IMR-90 (cell line): ENCODE measurements at regions not wholly inside any gene's neighbourhood (a gene's known extent, or its start where the extent isn't known, plus 50 kb on each side); places are given as distances from the start of the nearest gene placed in this dataset.

Experiments used
- ATAC-seq: fragments of 200-7000 bp; cut with Tn5 transposase; 2 replicates; pipeline ENCODE4 v1.9.1; 2020; ENCODE audit warnings: low read depth, mild to moderate bottlenecking, moderate library complexity
- BruUV-seq: library from RNA; stranded (reverse); fragments of 400-500 nt; replicated peaks from 2 replicates; lab custom pipeline; 2021; lab: Mats Ljungman, UMichigan
- CTCF ChIA-PET: fragments of 300-600 bp; formaldehyde crosslinking; extraction: SDS; loops from one replicate; lab custom pipeline; 2021; ENCODE audit warnings: antibody characterized with exemption; lab: Yijun Ruan, JAX
- POLR2A ChIA-PET: fragments of 300-600 bp; sonication (Branson Sonifier 250); formaldehyde crosslinking; loops from one replicate; lab custom pipeline; 2022; ENCODE audit warnings: antibody characterized with exemption; ENCODE audit not compliant: unreplicated experiment; lab: Charles Lee
- DNase-seq: peaks from one replicate; pipeline ENCODE4 v3.0.0; 2013
- H2AFZ ChIP-seq: replicated peaks from 2 replicates; pipeline ENCODE3; 2013; ENCODE audit warnings: low read length, mild to moderate bottlenecking; ENCODE audit not compliant: poor library complexity
- H2AK5ac ChIP-seq: 2 replicates; pipeline ENCODE4 v1.6.1; 2013; ENCODE audit warnings: low read depth, low read length, inconsistent platforms
- H2AK9ac ChIP-seq: replicated peaks from 2 replicates; pipeline ENCODE3; 2013; ENCODE audit warnings: mild to moderate bottlenecking, low read depth, low read length, moderate library complexity; ENCODE audit not compliant: poor library complexity
- H2BK120ac ChIP-seq: 2 replicates; pipeline ENCODE4 v1.6.1; 2013; ENCODE audit warnings: low read depth, low read length, inconsistent platforms
- H2BK15ac ChIP-seq: 3 replicates; pipeline ENCODE4 v1.6.1; 2013; ENCODE audit warnings: low read depth, low read length, inconsistent platforms
- H2BK20ac ChIP-seq: 2 replicates; pipeline ENCODE4 v1.6.1; 2013; ENCODE audit warnings: low read depth, mild to moderate bottlenecking, inconsistent platforms, low read length, moderate library complexity
- H2BK5ac ChIP-seq: 2 replicates; pipeline ENCODE4 v1.6.1; 2013; ENCODE audit warnings: mild to moderate bottlenecking, low read depth, low read length, inconsistent platforms; ENCODE audit not compliant: poor library complexity, severe bottlenecking
- H3K14ac ChIP-seq: replicated peaks from 2 replicates; pipeline ENCODE4 v1.6.1; 2013; ENCODE audit warnings: low read depth, low read length, inconsistent platforms
- H3K18ac ChIP-seq: 2 replicates; pipeline ENCODE4 v1.6.1; 2013; ENCODE audit warnings: low read depth, low read length, control low read depth
- H3K23ac ChIP-seq: 2 replicates; pipeline ENCODE4 v1.6.1; 2013; ENCODE audit warnings: low read depth, low read length, inconsistent platforms
- H3K27ac ChIP-seq: 2 replicates; pipeline ENCODE4 v1.5.1; 2013; ENCODE audit warnings: mild to moderate bottlenecking, control low read depth, low read length; ENCODE audit not compliant: insufficient read depth
- H3K27me3 ChIP-seq: 2 replicates; pipeline ENCODE4 v1.6.1; 2013; ENCODE audit warnings: low read length; ENCODE audit not compliant: control insufficient read depth, insufficient read depth
- H3K36me3 ChIP-seq: 2 replicates; pipeline ENCODE4 v1.6.1; 2013; ENCODE audit warnings: low read length, mixed read lengths; ENCODE audit not compliant: control insufficient read depth, insufficient read depth
- H3K4ac ChIP-seq: 2 replicates; pipeline ENCODE4 v1.6.1; 2013; ENCODE audit warnings: low read depth, low read length, inconsistent platforms
- H3K4me1 ChIP-seq: 2 replicates; pipeline ENCODE4 v1.6.1; 2013; ENCODE audit warnings: low read length, mixed read lengths; ENCODE audit not compliant: control insufficient read depth, insufficient read depth
- H3K4me2 ChIP-seq: 2 replicates; pipeline ENCODE4 v1.6.1; 2013; ENCODE audit warnings: low read depth, mild to moderate bottlenecking, control low read depth, low read length, moderate library complexity
- H3K4me3 ChIP-seq: 2 replicates; pipeline ENCODE4 v1.5.1; 2013; ENCODE audit warnings: low read depth, mild to moderate bottlenecking, control low read depth, low read length, moderate library complexity; ENCODE audit not compliant: insufficient read depth
- H3K56ac ChIP-seq: 2 replicates; pipeline ENCODE4 v1.6.1; 2013; ENCODE audit warnings: low read length, inconsistent platforms; ENCODE audit not compliant: insufficient read depth; ENCODE audit errors: extremely low read depth
- H3K79me1 ChIP-seq, 2 experiments: 2 replicates each; pipeline ENCODE4 v1.6.1; 2013; ENCODE audit warnings: low read length in 2 of 2, inconsistent platforms in 1 of 2, low read depth in 1 of 2
- H3K9ac ChIP-seq: 2 replicates; pipeline ENCODE4 v1.6.1; 2013; ENCODE audit warnings: low read depth, low read length, control low read depth
- H3K9me1 ChIP-seq: 2 replicates; pipeline ENCODE4 v1.6.1; 2013; ENCODE audit warnings: low read length, inconsistent platforms; ENCODE audit not compliant: insufficient read depth
- H3K9me3 ChIP-seq: 2 replicates; pipeline ENCODE4 v1.6.1; 2013; ENCODE audit warnings: low read length; ENCODE audit not compliant: control insufficient read depth, insufficient read depth
- H4K20me1 ChIP-seq: 2 replicates; pipeline ENCODE4 v1.6.1; 2013; ENCODE audit warnings: low read length, inconsistent platforms; ENCODE audit not compliant: insufficient read depth
- H4K5ac ChIP-seq: 2 replicates; pipeline ENCODE4 v1.6.1; 2013; ENCODE audit warnings: mild to moderate bottlenecking, low read depth, low read length, control low read depth
- H4K8ac ChIP-seq, 2 experiments: 2 replicates each; pipeline ENCODE4 v1.6.1; 2013; ENCODE audit warnings: low read depth in 2 of 2, low read length in 2 of 2, control low read depth in 1 of 2, inconsistent platforms in 1 of 2
- H4K91ac ChIP-seq: 2 replicates; pipeline ENCODE4 v1.6.1; 2013; ENCODE audit warnings: low read depth, low read length, inconsistent platforms; ENCODE audit not compliant: insufficient read depth
- BHLHE40 ChIP-seq: fragments of 150-350 bp; IDR thresholded peaks from 2 replicates; pipeline ENCODE4 v1.6.1; 2016; ENCODE audit warnings: mild to moderate bottlenecking, low read depth, low read length
- NFE2L2 ChIP-seq: fragments of 150-350 bp; IDR thresholded peaks from 2 replicates; pipeline ENCODE4 v1.6.1; 2016; ENCODE audit warnings: low read depth, mild to moderate bottlenecking, low read length
- RAD21 ChIP-seq: IDR thresholded peaks from 2 replicates; pipeline ENCODE4 v1.6.1; 2012; ENCODE audit warnings: low read length, improper control_type of control experiment
- RCOR1 ChIP-seq: IDR thresholded peaks from 2 replicates; pipeline ENCODE4 v1.6.1; 2012; ENCODE audit warnings: mild to moderate bottlenecking, low read length, improper control_type of control experiment; ENCODE audit not compliant: insufficient replicate concordance
- SMC3 ChIP-seq: fragments of 150-350 bp; IDR thresholded peaks from 2 replicates; pipeline ENCODE4 v1.6.1; 2016; ENCODE audit warnings: low read depth, mild to moderate bottlenecking, antibody characterized with exemption, low read length, moderate library complexity
- WGBS, 2 experiments: methylation state at CpG; one replicate each; pipeline versions ENCODE4 v1.1.5 to v1.1.7; 2013; ENCODE audit warnings: missing lambda C conversion rate in 2 of 2; ENCODE audit not compliant: insufficient read length in 1 of 2; ENCODE audit errors: extremely low coverage in 2 of 2; 5-methylcytosine and 5-hydroxymethylcytosine counted together
- dilution Hi-C: fragments of 300-500 bp; cut with HindIII; formaldehyde crosslinking; loops from one replicate; pipeline ENCODE4 v1.14.3; 2018; ENCODE audit warnings: low sequenced_read_pairs; ENCODE audit not compliant: unreplicated experiment
- in situ Hi-C: fragments of 300-500 bp; cut with MboI; formaldehyde crosslinking; loops from 3 replicates; pipeline ENCODE4 v1.14.3; 2019; ENCODE audit warnings: low sequenced_read_pairs, inconsistent platforms, mixed read lengths
- intact Hi-C: fragments of 100-400 bp; cut with micrococcal nuclease; formaldehyde crosslinking; loops from 2 replicates; pipeline ENCODE4 v1.10.0; 2022

GRCh38 chr3:153038367-153038766, 123.7 kb upstream of the RAP2B start:
- Histone ChIP-seq H3K56ac (no peak overlapping the region), H3K27me3 (no peaks in the 10 kb centered on the region), H2AK5ac (no peak overlapping the region), H4K20me1 (no peaks in the 10 kb centered on the region), H3K14ac (no peak overlapping the region), H3K18ac (no peak overlapping the region), H4K8ac (no peak overlapping the region), H3K4ac (no peak overlapping the region), H3K9ac (no peak overlapping the region), H2BK120ac (no peak overlapping the region), H4K5ac (no peak overlapping the region), H3K4me3 (no peak overlapping the region), H3K36me3 (no peaks in the 10 kb centered on the region), H2BK5ac (no peak overlapping the region), H3K9me3 (no peaks in the 10 kb centered on the region), H3K4me1 (no peaks in the 10 kb centered on the region), H3K23ac (no peak overlapping the region), H3K27ac (no peak overlapping the region), H2AK9ac (no peak overlapping the region), H3K79me1 (no peaks in the 10 kb centered on the region), H4K91ac (no peak overlapping the region), H2AFZ (no peak overlapping the region), H2BK20ac (no peak overlapping the region), H2BK15ac (no peak overlapping the region), H3K4me2 (no peak overlapping the region), H3K9me1 (no peaks in the 10 kb centered on the region)
- TF ChIP-seq BHLHE40 (no peak), SMC3 (no peak), RCOR1 (no peak), RAD21 (no peak), NFE2L2 (no peak)
- ChIA-PET POLR2A (no interaction called here), CTCF (no interaction called here)
- in situ Hi-C loops, result loop anchor here (5.0 kb wide), 1 partner anchor 554 kb away; no protein-coding TSS in a partner anchor
- ATAC-seq (no peak), DNase-seq (no peak)
- BruUV-seq, result no TSS peak
- intact Hi-C loops, result no loop called here
- dilution Hi-C loops, result no loop called here
- 100% methylated on average over 1 of the region's 5 CpGs; no CpG with 5 or more reads in 1 of the 2 experiments for WGBS, 2 experiments
